Spleen (tissue), 11 donors: ENCODE measurements at regions not wholly inside any gene's neighbourhood (a gene's known extent, or its start where the extent isn't known, plus 50 kb on each side); places are given as distances from the start of the nearest gene placed in this dataset.
"Not testable (repeated sequence)": the region's sequence is repeated elsewhere in the genome, so short reads cannot be mapped to it uniquely, and the experiment has no call there.

Source experiments
- DNase-seq: peaks from one replicate; pipeline ENCODE4 v3.0.0-alpha.2; 2020
- H3K27ac ChIP-seq, 8 donors: fragments of 200-600 bp; sonication (generic) in 7 of 8; 1 replicate in 4 of 8; 2 replicates in 4 of 8; pipeline versions ENCODE4 v1.5.0 to v1.8.0; 2016 to 2021; ENCODE audit warnings: inconsistent platforms in 4 of 8, mild to moderate bottlenecking in 4 of 8, moderate library complexity in 1 of 8
- H3K27me3 ChIP-seq, 7 donors: fragments of 200-600 bp; sonication (generic) in 6 of 7; replicated peaks in 1 of 7; 1 replicate in 4 of 7; 2 replicates in 3 of 7; pipeline versions ENCODE4 v1.5.0 to v1.8.0; 2016 to 2021; ENCODE audit warnings: inconsistent platforms in 3 of 7, mild to moderate bottlenecking in 1 of 7
- H3K36me3 ChIP-seq, 6 donors: fragments of 200-600 bp; sonication (generic) in 5 of 6; 1 replicate in 4 of 6; 2 replicates in 2 of 6; pipeline versions ENCODE4 v1.5.0 to v1.8.0; 2016 to 2021; ENCODE audit warnings: inconsistent platforms in 2 of 6
- H3K4me1 ChIP-seq, 6 donors: fragments of 200-600 bp; sonication (generic) in 5 of 6; 1 replicate in 3 of 6; 2 replicates in 3 of 6; pipeline versions ENCODE4 v1.5.0 to v1.8.0; 2016 to 2021; ENCODE audit warnings: inconsistent platforms in 3 of 6
- H3K4me3 ChIP-seq, 8 donors: fragments of 200-600 bp; sonication (generic) in 7 of 8; 1 replicate in 4 of 8; 2 replicates in 4 of 8; pipeline versions ENCODE4 v1.5.0 to v1.8.0; 2016 to 2021; ENCODE audit warnings: inconsistent platforms in 4 of 8, mild to moderate bottlenecking in 4 of 8, moderate library complexity in 2 of 8
- H3K9me3 ChIP-seq, 8 donors: fragments of 200-600 bp; sonication (generic) in 7 of 8; 1 replicate in 4 of 8; 2 replicates in 4 of 8; pipeline versions ENCODE4 v1.5.0 to v1.8.0; 2016 to 2021; ENCODE audit warnings: inconsistent platforms in 4 of 8
- CTCF ChIP-seq, 11 experiments: fragments of 200-600 bp in 7 of 11; fragments of 450-650 bp in 4 of 11; sonication (generic) in 4 of 11; IDR thresholded peaks in 8 of 11; conservative IDR thresholded peaks in 3 of 11; 1 replicate in 7 of 11; 2 replicates in 4 of 11; pipeline versions ENCODE4 v1.4.0 to v1.8.0; 2016 to 2021; ENCODE audit warnings: antibody characterized with exemption in 11 of 11, inconsistent platforms in 4 of 11, mild to moderate bottlenecking in 1 of 11
- POLR2A ChIP-seq, 3 donors: fragments of 450-650 bp; IDR thresholded peaks; one replicate each; pipeline ENCODE4 v1.5.1; 2017; ENCODE audit warnings: antibody characterized with exemption in 3 of 3, mild to moderate bottlenecking in 1 of 3
- POLR2AphosphoS5 ChIP-seq, 3 donors: sonication (generic); formaldehyde crosslinking; IDR thresholded peaks; one replicate each; pipeline ENCODE4 v1.5.1; 2017; ENCODE audit warnings: antibody characterized with exemption in 3 of 3
- WGBS, 5 donors: extraction: QIAGEN DNeasy Blood & Tissue Kit in 3 of 5; methylation state at CpG; one replicate each; pipeline versions ENCODE4 v1.1.5 to v1.1.7; 2013 to 2018; 5-methylcytosine and 5-hydroxymethylcytosine counted together
- intact Hi-C: fragments of 100-400 bp; cut with DNase I; formaldehyde crosslinking; loops from one replicate; pipeline ENCODE4 v1.15.0; 2023; ENCODE audit warnings: low total_unique reads
- donor health status: healthy with polysubstance abuse.
- donor health status: DM: no; HTN: no; CAD: no; lungs with moderate emphysema.
- donor health status: DM: no; HTN: no; CAD: no.
- donor health status: Bipolar disorder and iron deficiency.
- donor health status: healthy.
- donor health status: DM: no; HTN: no; CAD: no.
- donor health status: DM: yes; HTN: yes; CAD: no.

- Histone ChIP-seq H3K27ac (no peak overlapping the region), H3K27me3 (no peaks in the 10 kb centered on the region), H3K36me3 (no peaks in the 10 kb centered on the region), H3K4me1 (no peaks in the 10 kb centered on the region), H3K4me3 (no peak overlapping the region), H3K9me3 (no peaks in the 10 kb centered on the region)
- no peak for DNase-seq
- intact Hi-C loops: no loop called here
- TF ChIP-seq CTCF (IDR thresholded peaks at IDR 0.05 in 8 of 11, conservative IDR thresholded peaks at IDR 0.05 in 3 of 11) (no peak), POLR2AphosphoS5 (IDR thresholded peaks at IDR 0.05) (no peak), POLR2A (IDR thresholded peaks at IDR 0.05) (no peak)
Observed at GRCh38 chr2:59233448-59233847, 992.3 kb upstream of the FANCL start.

- Histone ChIP-seq H3K27me3 (no peaks in the 10 kb centered on the region), H3K4me1 (no peaks in the 10 kb centered on the region), H3K4me3 (no peak overlapping the region), H3K9me3 (no peaks in the 10 kb centered on the region), H3K36me3 (no peaks in the 10 kb centered on the region), H3K27ac (no peak overlapping the region)
- TF ChIP-seq POLR2A (IDR thresholded peaks at IDR 0.05): no peak
- no peak for TF ChIP-seq CTCF (IDR thresholded peaks at IDR 0.05 in 8 of 11, conservative IDR thresholded peaks at IDR 0.05 in 3 of 11)
- no peak for TF ChIP-seq POLR2AphosphoS5 (IDR thresholded peaks at IDR 0.05)
- no peak for DNase-seq
- intact Hi-C loops: no loop called here
- WGBS, 5 donors: 74 to 80% (median 78%) methylated on average over 10 of the region's 10 CpGs
Observed at GRCh38 chr2:59232394-59233165, 991.5 kb upstream of the FANCL start.

GRCh38 chr2:59226362-59226761 is 985.2 kb upstream of the FANCL start:
- WGBS, 5 donors: 55 to 83% (median 75%) methylated on average over 1 of the region's 1 CpG
- H3K36me3 ChIP-seq, H3K9me3 ChIP-seq, intact Hi-C loops, H3K4me3 ChIP-seq, H3K27ac ChIP-seq, H3K4me1 ChIP-seq, DNase-seq, H3K27me3 ChIP-seq: not testable (repeated sequence)

- Histone ChIP-seq H3K4me1 (no peaks in the 10 kb centered on the region), H3K27me3 (no peaks in the 10 kb centered on the region), H3K4me3 (no peak overlapping the region), H3K36me3 (no peaks in the 10 kb centered on the region), H3K27ac (no peak overlapping the region), H3K9me3 (no peaks in the 10 kb centered on the region)
- intact Hi-C loops: no loop called here
- TF ChIP-seq CTCF (IDR thresholded peaks at IDR 0.05 in 8 of 11, conservative IDR thresholded peaks at IDR 0.05 in 3 of 11) (no peak), POLR2AphosphoS5 (IDR thresholded peaks at IDR 0.05) (no peak), POLR2A (IDR thresholded peaks at IDR 0.05) (no peak)
- no peak for DNase-seq
Observed at GRCh38 chr2:59223742-59224141, 982.6 kb upstream of the FANCL start.

GRCh38 chr2:59217360-59217759 is 976.2 kb upstream of the FANCL start:
- no peaks in the 10 kb centered on the region for H3K4me1 ChIP-seq
- H3K9me3 ChIP-seq: no peaks in the 10 kb centered on the region
- H3K36me3 ChIP-seq: no peaks in the 10 kb centered on the region
- TF ChIP-seq CTCF (IDR thresholded peaks at IDR 0.05 in 8 of 11, conservative IDR thresholded peaks at IDR 0.05 in 3 of 11) (no peak), POLR2A (IDR thresholded peaks at IDR 0.05) (no peak), POLR2AphosphoS5 (IDR thresholded peaks at IDR 0.05) (no peak)
- intact Hi-C loops: no loop called here
- no peak overlapping the region for H3K27ac ChIP-seq
- DNase-seq: no peak
- H3K27me3 ChIP-seq: no peaks in the 10 kb centered on the region
- H3K4me3 ChIP-seq: no peak overlapping the region
- 47 to 58% (median 51%) methylated on average over 3 of the region's 3 CpGs for WGBS, 5 donors
